ENCODE measurements at regions not wholly inside any gene's neighbourhood (a gene's known extent, or its start where the extent isn't known, plus 50 kb on each side); places are given as distances from the start of the nearest gene placed in this dataset.

GRCh38 chr2:188713961-188714360, 260.2 kb upstream of the COL3A1 start:
- H3K9me3 Mint-ChIP-seq (ENCODE audit: low read depth): peaks cover 12% of the 10 kb centered on the region
- TF ChIP-seq, protein P1, sequence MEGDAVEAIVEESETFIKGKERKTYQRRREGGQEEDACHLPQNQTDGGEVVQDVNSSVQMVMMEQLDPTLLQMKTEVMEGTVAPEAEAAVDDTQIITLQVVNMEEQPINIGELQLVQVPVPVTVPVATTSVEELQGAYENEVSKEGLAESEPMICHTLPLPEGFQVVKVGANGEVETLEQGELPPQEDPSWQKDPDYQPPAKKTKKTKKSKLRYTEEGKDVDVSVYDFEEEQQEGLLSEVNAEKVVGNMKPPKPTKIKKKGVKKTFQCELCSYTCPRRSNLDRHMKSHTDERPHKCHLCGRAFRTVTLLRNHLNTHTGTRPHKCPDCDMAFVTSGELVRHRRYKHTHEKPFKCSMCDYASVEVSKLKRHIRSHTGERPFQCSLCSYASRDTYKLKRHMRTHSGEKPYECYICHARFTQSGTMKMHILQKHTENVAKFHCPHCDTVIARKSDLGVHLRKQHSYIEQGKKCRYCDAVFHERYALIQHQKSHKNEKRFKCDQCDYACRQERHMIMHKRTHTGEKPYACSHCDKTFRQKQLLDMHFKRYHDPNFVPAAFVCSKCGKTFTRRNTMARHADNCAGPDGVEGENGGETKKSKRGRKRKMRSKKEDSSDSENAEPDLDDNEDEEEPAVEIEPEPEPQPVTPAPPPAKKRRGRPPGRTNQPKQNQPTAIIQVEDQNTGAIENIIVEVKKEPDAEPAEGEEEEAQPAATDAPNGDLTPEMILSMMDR (IDR thresholded peaks at IDR 0.05; ENCODE audit: unreplicated experiment): no peak
- no peak for DNase-seq (ENCODE audit: low spot score, unreplicated experiment)
- no peaks in the 10 kb centered on the region for H3K27me3 Mint-ChIP-seq
- no peak overlapping the region for H3K27ac Mint-ChIP-seq
- no peak overlapping the region for H3K4me3 Mint-ChIP-seq (ENCODE audit: low read depth)
- no peaks in the 10 kb centered on the region for H3K4me1 Mint-ChIP-seq (ENCODE audit: low read depth)
- no peaks in the 10 kb centered on the region for H3K36me3 Mint-ChIP-seq (ENCODE audit: insufficient read depth)

DNA sequence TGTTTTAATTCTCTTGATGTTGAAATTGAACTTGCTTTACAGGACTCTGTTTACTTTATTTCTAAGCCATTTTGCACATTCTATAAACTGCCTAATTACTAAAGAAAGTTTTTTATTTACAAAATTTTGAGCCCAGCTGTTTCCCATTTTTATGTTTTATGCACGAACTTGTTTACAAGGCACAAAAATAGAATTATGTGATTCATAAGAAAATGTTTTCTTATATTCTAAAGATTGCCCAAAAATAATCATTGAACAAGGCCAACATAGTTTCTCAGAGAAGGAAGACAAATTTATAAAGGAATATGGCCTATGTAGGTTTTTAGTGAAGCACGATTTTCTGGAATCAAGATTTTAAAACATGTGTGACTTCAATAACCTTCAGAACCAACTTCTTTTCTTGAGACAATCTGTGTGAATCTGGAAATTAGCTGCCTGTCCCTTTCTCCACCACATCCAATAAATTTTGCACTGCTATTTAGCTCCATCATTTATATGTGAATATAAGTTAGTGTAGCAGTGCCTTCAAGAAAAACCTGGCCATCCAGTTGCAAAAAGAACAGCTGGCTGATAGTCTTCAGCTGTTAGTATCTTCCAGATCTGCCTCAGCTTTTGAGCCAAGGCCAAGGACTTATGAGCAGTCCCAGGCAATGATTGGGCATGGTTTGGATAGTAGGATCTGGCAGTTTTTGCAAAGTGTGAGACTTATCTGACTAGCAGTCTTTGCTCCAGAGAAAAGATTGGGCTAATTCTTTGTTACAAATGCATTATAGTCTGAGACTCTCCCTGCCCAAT, 253.2 kb upstream of the COL3A1 start:
- Mint-ChIP-seq H3K4me3 (ENCODE audit: low read depth) (no peak overlapping the region), H3K27me3 (no peaks in the 10 kb centered on the region), H3K27ac (no peak overlapping the region), H3K36me3 (ENCODE audit: insufficient read depth) (no peaks in the 10 kb centered on the region), H3K9me3 (ENCODE audit: low read depth) (no peaks in the 10 kb centered on the region), H3K4me1 (ENCODE audit: low read depth) (peaks cover 5% of the 10 kb centered on the region)
- TF ChIP-seq, protein P1 (IDR thresholded peaks at IDR 0.05; ENCODE audit: unreplicated experiment): no peak
- DNase-seq (ENCODE audit: low spot score, unreplicated experiment): no peak

- TF ChIP-seq, protein P1 (IDR thresholded peaks at IDR 0.05; ENCODE audit: unreplicated experiment): no peak
- no peaks in the 10 kb centered on the region for H3K9me3 Mint-ChIP-seq (ENCODE audit: low read depth)
- DNase-seq (ENCODE audit: low spot score, unreplicated experiment): no peak
- H3K27ac Mint-ChIP-seq: no peak overlapping the region
- H3K36me3 Mint-ChIP-seq (ENCODE audit: insufficient read depth): no peaks in the 10 kb centered on the region
- H3K27me3 Mint-ChIP-seq: no peaks in the 10 kb centered on the region
- H3K4me1 Mint-ChIP-seq (ENCODE audit: low read depth): peaks cover 5% of the 10 kb centered on the region
- H3K4me3 Mint-ChIP-seq (ENCODE audit: low read depth): no peak overlapping the region
Measured at GRCh38 chr2:188721784-188722183, 252.4 kb upstream of the COL3A1 start.

GRCh38 chr2:188725746-188726360, 248.3 kb upstream of the COL3A1 start:
- no peak for DNase-seq (ENCODE audit: low spot score, unreplicated experiment)
- no peaks in the 10 kb centered on the region for H3K36me3 Mint-ChIP-seq (ENCODE audit: insufficient read depth)
- TF ChIP-seq, protein P1 (IDR thresholded peaks at IDR 0.05; ENCODE audit: unreplicated experiment): no peak
- H3K9me3 Mint-ChIP-seq (ENCODE audit: low read depth): no peaks in the 10 kb centered on the region
- H3K27ac Mint-ChIP-seq: no peak overlapping the region
- no peak overlapping the region for H3K4me3 Mint-ChIP-seq (ENCODE audit: low read depth)
- peaks cover 5% of the 10 kb centered on the region for H3K4me1 Mint-ChIP-seq (ENCODE audit: low read depth)
- H3K27me3 Mint-ChIP-seq: no peaks in the 10 kb centered on the region

- Mint-ChIP-seq H3K4me1 (ENCODE audit: low read depth) (peaks cover 5% of the 10 kb centered on the region), H3K36me3 (ENCODE audit: insufficient read depth) (no peaks in the 10 kb centered on the region), H3K9me3 (ENCODE audit: low read depth) (no peaks in the 10 kb centered on the region), H3K4me3 (ENCODE audit: low read depth) (no peak overlapping the region), H3K27ac (no peak overlapping the region), H3K27me3 (no peaks in the 10 kb centered on the region)
- TF ChIP-seq, protein P1 (IDR thresholded peaks at IDR 0.05; ENCODE audit: unreplicated experiment): no peak
- no peak for DNase-seq (ENCODE audit: low spot score, unreplicated experiment)
Measured at GRCh38 chr2:188726626-188727247, 247.4 kb upstream of the COL3A1 start.

Measured in progenitor cell of endocrine pancreas (in vitro differentiated cells).